ENCODE measurements at regions not wholly inside any gene's neighbourhood (a gene's known extent, or its start where the extent isn't known, plus 50 kb on each side); places are given as distances from the start of the nearest gene placed in this dataset.

DNA sequence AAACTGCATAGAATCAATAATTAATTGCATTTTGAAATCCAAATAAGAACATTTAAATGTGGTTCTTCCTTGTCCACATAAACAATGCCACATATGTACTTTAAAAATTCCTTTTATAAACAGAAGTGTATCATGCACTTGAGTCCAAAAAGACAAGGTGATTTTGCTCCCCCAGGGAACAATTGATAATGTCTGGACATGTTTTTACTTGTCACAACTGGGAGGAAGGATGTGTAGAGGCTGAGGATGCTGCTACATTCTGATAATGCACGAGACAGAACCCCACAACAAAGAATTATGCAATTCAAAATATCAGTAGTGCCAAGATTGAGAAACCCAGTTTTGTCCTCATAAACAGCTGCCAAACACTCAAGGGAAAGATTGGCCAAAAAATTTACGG, 181.1 kb upstream of the ISL1 start:
- H3K18ac ChIP-seq (ENCODE audit: insufficient read length, low read depth, low read length), result no peak overlapping the region
- H2BK12ac ChIP-seq (ENCODE audit: insufficient read length, low read depth, low read length), result no peak overlapping the region
- no peak overlapping the region for H2BK5ac ChIP-seq (ENCODE audit: insufficient read length, low read length)
- H3K4ac ChIP-seq (ENCODE audit: low read depth, low read length), result no peak overlapping the region
- no peak overlapping the region for H3K4me2 ChIP-seq (ENCODE audit: insufficient read depth, insufficient read length, low read length)
- H3K23me2 ChIP-seq (ENCODE audit: insufficient read length, low read depth, low read length, poor library complexity, severe bottlenecking), result no peaks in the 10 kb centered on the region
- Mint-ChIP-seq H3K27ac (no peak overlapping the region), H3K4me1 (no peaks in the 10 kb centered on the region), H3K27me3 (ENCODE audit: low read depth) (no peaks in the 10 kb centered on the region), H3K4me3 (no peak overlapping the region), H3K9me3 (no peaks in the 10 kb centered on the region), H3K36me3 (ENCODE audit: insufficient read depth in 1 of 3, low read depth in 3 of 3) (no peaks in the 10 kb centered on the region)
- no peaks in the 10 kb centered on the region for H3K79me2 ChIP-seq (ENCODE audit: insufficient read depth, low read length)
- H4K20me1 ChIP-seq (ENCODE audit: control insufficient read depth, insufficient read depth, insufficient read length), result no peaks in the 10 kb centered on the region
- H4K5ac ChIP-seq (ENCODE audit: insufficient read length, low read depth, low read length), result no peak overlapping the region
- TF ChIP-seq, protein P1, sequence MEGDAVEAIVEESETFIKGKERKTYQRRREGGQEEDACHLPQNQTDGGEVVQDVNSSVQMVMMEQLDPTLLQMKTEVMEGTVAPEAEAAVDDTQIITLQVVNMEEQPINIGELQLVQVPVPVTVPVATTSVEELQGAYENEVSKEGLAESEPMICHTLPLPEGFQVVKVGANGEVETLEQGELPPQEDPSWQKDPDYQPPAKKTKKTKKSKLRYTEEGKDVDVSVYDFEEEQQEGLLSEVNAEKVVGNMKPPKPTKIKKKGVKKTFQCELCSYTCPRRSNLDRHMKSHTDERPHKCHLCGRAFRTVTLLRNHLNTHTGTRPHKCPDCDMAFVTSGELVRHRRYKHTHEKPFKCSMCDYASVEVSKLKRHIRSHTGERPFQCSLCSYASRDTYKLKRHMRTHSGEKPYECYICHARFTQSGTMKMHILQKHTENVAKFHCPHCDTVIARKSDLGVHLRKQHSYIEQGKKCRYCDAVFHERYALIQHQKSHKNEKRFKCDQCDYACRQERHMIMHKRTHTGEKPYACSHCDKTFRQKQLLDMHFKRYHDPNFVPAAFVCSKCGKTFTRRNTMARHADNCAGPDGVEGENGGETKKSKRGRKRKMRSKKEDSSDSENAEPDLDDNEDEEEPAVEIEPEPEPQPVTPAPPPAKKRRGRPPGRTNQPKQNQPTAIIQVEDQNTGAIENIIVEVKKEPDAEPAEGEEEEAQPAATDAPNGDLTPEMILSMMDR (conservative IDR thresholded peaks at IDR 0.05), result no peak
- WGBS (ENCODE audit: extremely low coverage, insufficient read length, low lambda C conversion rate), result no CpG with 5 or more reads among the region's 2 CpGs
- H3K14ac ChIP-seq (ENCODE audit: insufficient read depth, low read length), result no peak overlapping the region
- H2AFZ ChIP-seq (ENCODE audit: low read length), result no peak overlapping the region
- no peak overlapping the region for H4K8ac ChIP-seq (replicated peaks; ENCODE audit: insufficient read length, low read depth, low read length)
- H3K27ac ChIP-seq (ENCODE audit: insufficient read length, low read depth, low read length), result no peak overlapping the region
- no peaks in the 10 kb centered on the region for H3K9me3 ChIP-seq (ENCODE audit: control insufficient read depth, low read depth, low read length)
- H3K4me1 ChIP-seq (ENCODE audit: insufficient read depth, low read length), result no peaks in the 10 kb centered on the region
- H3K79me1 ChIP-seq (ENCODE audit: insufficient read depth, low read depth, low read length, poor library complexity, severe bottlenecking), result no peaks in the 10 kb centered on the region
- H2BK15ac ChIP-seq (ENCODE audit: low read depth, low read length), result no peak overlapping the region
- no peak overlapping the region for H3T11ph ChIP-seq (ENCODE audit: low read length)
- no peaks in the 10 kb centered on the region for H3K27me3 ChIP-seq (ENCODE audit: insufficient read depth, low read length)
- H3K56ac ChIP-seq (ENCODE audit: insufficient read length, low read depth, low read length), result no peak overlapping the region
- H2AK5ac ChIP-seq (ENCODE audit: insufficient read length, low read length), result no peak overlapping the region
- DNase-seq, result no peak
- no peak overlapping the region for H2BK120ac ChIP-seq (ENCODE audit: low read depth, low read length, poor library complexity, severe bottlenecking)
- no peak overlapping the region for H4K91ac ChIP-seq (ENCODE audit: insufficient read length, low read depth, low read length)
- no peak overlapping the region for H2BK20ac ChIP-seq (ENCODE audit: low read depth, low read length, poor library complexity, severe bottlenecking)
- H3K9ac ChIP-seq (ENCODE audit: extremely low read depth, insufficient read length, low read length), result no peak overlapping the region
- no peak overlapping the region for H3K23ac ChIP-seq (ENCODE audit: insufficient read length, low read depth, low read length)
